ENCODE measurements at regions not wholly inside any gene's neighbourhood (a gene's known extent, or its start where the extent isn't known, plus 50 kb on each side); places are given as distances from the start of the nearest gene placed in this dataset.
"Not testable (repeated sequence)": the region's sequence is repeated elsewhere in the genome, so short reads cannot be mapped to it uniquely, and the experiment has no call there.

- POLR2A ChIA-PET; H3K4me3 Mint-ChIP-seq; intact Hi-C loops (cut with DNase I, micrococcal nuclease); H3K4me1 Mint-ChIP-seq; H3K9me3 Mint-ChIP-seq (ENCODE audit: low read depth); CTCF ChIA-PET; DNase-seq; H3K27me3 Mint-ChIP-seq; ATAC-seq; H3K27ac Mint-ChIP-seq; H3K36me3 Mint-ChIP-seq (ENCODE audit: low read depth): not testable (repeated sequence)
These were observed 324.6 kb downstream of the UBE2NL start for GRCh38 chrX:144208360-144209024.

DNA sequence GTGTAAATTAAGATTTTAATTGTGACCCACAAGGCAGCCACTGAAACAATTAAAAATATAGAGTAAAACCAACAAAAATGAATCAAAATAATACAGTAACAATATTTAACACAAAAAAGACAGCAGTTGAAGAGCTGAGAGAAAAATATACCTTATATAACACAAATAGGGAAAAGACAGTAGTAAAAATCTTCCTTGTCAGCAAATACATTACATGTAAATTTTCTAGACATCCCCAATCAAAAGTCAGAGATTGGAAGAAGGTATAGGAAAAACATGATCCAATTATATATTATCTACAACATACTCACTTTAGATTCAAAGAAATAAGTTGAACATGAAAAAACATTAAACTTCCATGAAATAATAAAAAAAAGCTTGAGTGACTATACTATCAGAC lies 330.8 kb downstream of the UBE2NL start:
- Mint-ChIP-seq H3K4me3 (no peak overlapping the region), H3K36me3 (ENCODE audit: low read depth) (no peaks in the 10 kb centered on the region), H3K27ac (no peak overlapping the region), H3K4me1 (no peaks in the 10 kb centered on the region), H3K27me3 (no peaks in the 10 kb centered on the region), H3K9me3 (ENCODE audit: low read depth) (peaks cover 2% of the 10 kb centered on the region)
- ATAC-seq (no peak), DNase-seq (no peak)
- ChIA-PET POLR2A (no interaction called here), CTCF (no interaction called here)
- intact Hi-C loops (cut with DNase I, micrococcal nuclease), result no loop called here

- DNase-seq (no peak), ATAC-seq (no peak)
- Mint-ChIP-seq H3K4me1 (no peaks in the 10 kb centered on the region), H3K9me3 (ENCODE audit: low read depth) (no peaks in the 10 kb centered on the region), H3K36me3 (ENCODE audit: low read depth) (no peaks in the 10 kb centered on the region), H3K27me3 (no peaks in the 10 kb centered on the region), H3K27ac (no peak overlapping the region), H3K4me3 (no peak overlapping the region)
- intact Hi-C loops (cut with DNase I, micrococcal nuclease), result no loop called here
- POLR2A ChIA-PET, result no interaction called here
- CTCF ChIA-PET, result no interaction called here
These were observed 335.2 kb downstream of the UBE2NL start for GRCh38 chrX:144219035-144219434.

- CTCF ChIA-PET; intact Hi-C loops (cut with DNase I, micrococcal nuclease); H3K36me3 Mint-ChIP-seq (ENCODE audit: low read depth); H3K27ac Mint-ChIP-seq; DNase-seq; ATAC-seq; H3K9me3 Mint-ChIP-seq (ENCODE audit: low read depth); H3K4me1 Mint-ChIP-seq; H3K27me3 Mint-ChIP-seq; POLR2A ChIA-PET; H3K4me3 Mint-ChIP-seq: not testable (repeated sequence)
These were observed 347.4 kb downstream of the UBE2NL start for GRCh38 chrX:144231116-144231785.

DNA sequence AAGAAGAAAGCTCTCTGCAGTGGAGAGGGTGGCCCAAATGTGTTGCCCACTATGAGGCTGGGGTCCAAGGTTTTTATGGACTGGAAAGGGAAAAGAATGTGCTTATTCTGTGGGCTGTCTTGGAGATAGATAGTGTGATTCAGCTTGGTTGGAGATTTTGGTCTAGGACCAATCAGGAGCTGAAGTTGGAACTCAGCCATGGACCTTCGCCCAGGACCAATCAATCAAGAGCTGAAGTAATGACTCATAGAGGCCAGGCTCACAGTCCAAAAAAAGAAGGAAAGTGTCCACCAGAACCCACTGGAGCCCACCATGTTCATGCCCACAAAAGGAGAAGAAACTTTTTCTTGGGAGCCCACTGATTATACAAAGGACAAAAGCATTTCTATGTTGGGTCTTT lies 369.5 kb downstream of the UBE2NL start:
- intact Hi-C loops (cut with DNase I, micrococcal nuclease), result no loop called here
- Mint-ChIP-seq H3K36me3 (ENCODE audit: low read depth) (no peaks in the 10 kb centered on the region), H3K27ac (no peak overlapping the region), H3K27me3 (no peaks in the 10 kb centered on the region), H3K4me3 (no peak overlapping the region), H3K4me1 (no peaks in the 10 kb centered on the region), H3K9me3 (ENCODE audit: low read depth) (peaks cover 3% of the 10 kb centered on the region)
- ATAC-seq (no peak), DNase-seq (no peak)
- ChIA-PET POLR2A (no interaction called here), CTCF (no interaction called here)

DNA sequence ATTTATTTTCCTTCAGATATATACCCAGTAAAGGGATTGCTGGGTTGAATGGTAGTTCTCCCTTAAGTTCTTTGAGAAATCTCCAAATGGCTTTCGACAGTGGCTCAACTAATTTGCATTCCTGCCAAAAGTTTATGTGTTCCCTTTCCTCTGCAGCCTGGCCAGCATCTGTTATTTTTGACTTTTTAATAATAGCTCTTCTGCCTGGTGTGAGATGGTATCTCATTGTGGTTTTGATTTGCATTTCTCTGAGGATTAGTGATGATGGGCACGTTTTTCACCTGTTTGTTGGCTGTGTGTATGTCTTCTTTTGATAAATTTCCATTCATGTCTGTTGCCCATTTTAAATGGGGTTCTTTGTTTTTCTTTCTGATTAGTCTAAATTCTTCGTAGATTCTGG lies 375.2 kb downstream of the UBE2NL start:
- H3K27me3 Mint-ChIP-seq, result no peaks in the 10 kb centered on the region

GRCh38 chrX:144265641-144266040 lies 381.8 kb downstream of the UBE2NL start:
- ChIA-PET POLR2A (no interaction called here), CTCF (no interaction called here)
- Mint-ChIP-seq H3K27ac (no peak overlapping the region), H3K4me1 (no peaks in the 10 kb centered on the region), H3K9me3 (ENCODE audit: low read depth) (peaks cover 1% of the 10 kb centered on the region), H3K27me3 (no peaks in the 10 kb centered on the region), H3K36me3 (ENCODE audit: low read depth) (no peaks in the 10 kb centered on the region), H3K4me3 (no peak overlapping the region)
- no peak for ATAC-seq
- DNase-seq, result no peak
- intact Hi-C loops (cut with DNase I, micrococcal nuclease), result no loop called here

More for the DNA sequence above, 375.2 kb downstream of the UBE2NL start:
- H3K27ac Mint-ChIP-seq, result no peak overlapping the region
- peaks cover 5% of the 10 kb centered on the region for H3K9me3 Mint-ChIP-seq (ENCODE audit: low read depth)
- POLR2A ChIA-PET, result no interaction called here
- no peaks in the 10 kb centered on the region for H3K4me1 Mint-ChIP-seq
- no peak overlapping the region for H3K4me3 Mint-ChIP-seq
- DNase-seq (no peak), ATAC-seq (no peak)
- intact Hi-C loops (cut with DNase I, micrococcal nuclease), result no loop called here
- CTCF ChIA-PET, result no interaction called here
- no peaks in the 10 kb centered on the region for H3K36me3 Mint-ChIP-seq (ENCODE audit: low read depth)

DNA sequence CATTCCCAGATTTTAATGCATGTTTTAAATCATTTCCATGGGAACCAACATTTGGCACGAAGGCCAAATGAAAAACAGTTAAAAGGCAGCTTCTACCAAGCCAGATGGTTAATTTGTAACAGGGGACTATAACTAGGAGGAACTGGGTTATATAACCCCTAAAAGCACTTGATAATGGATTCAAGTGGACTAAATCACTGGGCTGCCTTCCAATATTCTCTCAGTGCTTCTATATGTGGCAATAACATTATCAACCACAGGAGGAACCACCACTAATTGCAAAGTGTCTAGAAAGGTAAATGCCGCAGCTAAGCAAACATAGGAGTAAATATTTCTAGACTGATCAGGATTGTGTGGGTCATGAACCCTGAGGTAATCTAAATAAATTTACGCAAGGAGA lies 391.5 kb downstream of the UBE2NL start:
- H3K9me3 Mint-ChIP-seq (ENCODE audit: low read depth), result peaks cover 6% of the 10 kb centered on the region
- DNase-seq (no peak), ATAC-seq (no peak)
- POLR2A ChIA-PET, result no interaction called here
- no peaks in the 10 kb centered on the region for H3K36me3 Mint-ChIP-seq (ENCODE audit: low read depth)
- no peak overlapping the region for H3K27ac Mint-ChIP-seq
- CTCF ChIA-PET, result interaction anchor here (0.5 kb wide), 1 partner anchor 911 kb away, joined by 3 read pairs; no protein-coding TSS in a partner anchor
- H3K4me1 Mint-ChIP-seq, result no peaks in the 10 kb centered on the region
- intact Hi-C loops (cut with DNase I, micrococcal nuclease), result no loop called here
- no peaks in the 10 kb centered on the region for H3K27me3 Mint-ChIP-seq
- H3K4me3 Mint-ChIP-seq, result no peak overlapping the region

- H3K36me3 Mint-ChIP-seq (ENCODE audit: low read depth), result no peaks in the 10 kb centered on the region
- ATAC-seq, result no peak
- H3K4me3 Mint-ChIP-seq, result no peak overlapping the region
- H3K9me3 Mint-ChIP-seq (ENCODE audit: low read depth), result peaks cover 6% of the 10 kb centered on the region
- ChIA-PET CTCF (no interaction called here), POLR2A (no interaction called here)
- no peak overlapping the region for H3K27ac Mint-ChIP-seq
- intact Hi-C loops (cut with DNase I, micrococcal nuclease), result no loop called here
- H3K27me3 Mint-ChIP-seq, result no peaks in the 10 kb centered on the region
- no peaks in the 10 kb centered on the region for H3K4me1 Mint-ChIP-seq
- no peak for DNase-seq
These were observed 392.0 kb downstream of the UBE2NL start for GRCh38 chrX:144275843-144276242.

- intact Hi-C loops (cut with DNase I, micrococcal nuclease), result no loop called here
- CTCF ChIA-PET, result no interaction called here
- no peak for ATAC-seq
These were observed 409.4 kb downstream of the UBE2NL start for GRCh38 chrX:144293229-144293628.

GRCh38 chrX:144295921-144296320 lies 412.1 kb downstream of the UBE2NL start:
- no peaks in the 10 kb centered on the region for H3K4me1 Mint-ChIP-seq
- intact Hi-C loops (cut with DNase I, micrococcal nuclease), result no loop called here
- H3K9me3 Mint-ChIP-seq (ENCODE audit: low read depth), result peaks cover 2% of the 10 kb centered on the region
- DNase-seq (no peak), ATAC-seq (no peak)
- no peak overlapping the region for H3K4me3 Mint-ChIP-seq
- H3K27ac Mint-ChIP-seq, result no peak overlapping the region
- H3K36me3 Mint-ChIP-seq (ENCODE audit: low read depth), result no peaks in the 10 kb centered on the region
- POLR2A ChIA-PET, result no interaction called here
- H3K27me3 Mint-ChIP-seq, result no peaks in the 10 kb centered on the region
- CTCF ChIA-PET, result no interaction called here

More at GRCh38 chrX:144293229-144293628, 409.4 kb downstream of the UBE2NL start:
- Mint-ChIP-seq H3K4me1 (no peaks in the 10 kb centered on the region), H3K27me3 (no peaks in the 10 kb centered on the region), H3K36me3 (ENCODE audit: low read depth) (no peaks in the 10 kb centered on the region), H3K4me3 (no peak overlapping the region), H3K9me3 (ENCODE audit: low read depth) (peaks cover 13% of the 10 kb centered on the region), H3K27ac (no peak overlapping the region)
- no peak for DNase-seq
- POLR2A ChIA-PET, result no interaction called here

DNA sequence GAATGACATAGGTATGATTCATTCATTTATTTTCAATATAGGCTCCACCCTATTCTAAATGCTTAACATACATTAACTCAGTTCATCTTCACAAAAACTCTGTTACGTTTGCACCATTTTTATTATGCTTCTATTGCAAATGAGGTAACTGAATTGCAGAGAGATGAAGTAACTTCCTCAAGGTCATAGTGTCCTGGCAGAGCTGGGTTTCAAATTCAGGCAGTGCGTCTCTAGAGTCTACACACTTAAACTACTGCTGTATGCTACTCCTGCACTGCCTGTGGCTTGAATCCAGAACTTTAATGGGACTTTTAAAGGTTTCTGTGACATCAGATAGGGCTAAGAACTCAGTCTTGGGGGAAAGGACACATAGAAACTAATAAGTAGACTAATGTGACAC lies 413.4 kb downstream of the UBE2NL start:
- intact Hi-C loops (cut with DNase I, micrococcal nuclease), result no loop called here
- ATAC-seq, result no peak
- POLR2A ChIA-PET, result no interaction called here
- no peak for DNase-seq
- CTCF ChIA-PET, result no interaction called here
- H3K9me3 Mint-ChIP-seq (ENCODE audit: low read depth), result peaks cover 4% of the 10 kb centered on the region
- H3K27ac Mint-ChIP-seq, result no peak overlapping the region
- no peak overlapping the region for H3K4me3 Mint-ChIP-seq
- no peaks in the 10 kb centered on the region for H3K4me1 Mint-ChIP-seq
- no peaks in the 10 kb centered on the region for H3K27me3 Mint-ChIP-seq
- H3K36me3 Mint-ChIP-seq (ENCODE audit: low read depth), result no peaks in the 10 kb centered on the region

All from activated CD4-positive, alpha-beta T cell treated with anti-CD3 and anti-CD28 coated beads for 36 hours (primary cell).